HepG2 (cell line): ENCODE measurements at regions not wholly inside any gene's neighbourhood (a gene's known extent, or its start where the extent isn't known, plus 50 kb on each side); places are given as distances from the start of the nearest gene placed in this dataset.

Source experiments
- ATAC-seq: fragments of 200-7000 bp; cut with Tn5 transposase; 3 replicates; pipeline ENCODE4 v1.9.1; 2020; ENCODE audit warnings: mild to moderate bottlenecking, moderate library complexity
- BruUV-seq: library from RNA; stranded (reverse); fragments of 400-500 nt; replicated peaks from 2 replicates; lab custom pipeline; 2021; lab: Mats Ljungman, UMichigan
- CTCF ChIA-PET: fragments of 300-600 bp; formaldehyde crosslinking; extraction: SDS; loops from one replicate; lab custom pipeline; 2021; ENCODE audit warnings: low total read pairs, inconsistent platforms, low intra/inter-chr PET ratio; lab: Yijun Ruan, JAX
- POLR2A ChIA-PET: fragments of 350-600 bp; sonication (Branson Sonifier 250); formaldehyde crosslinking; loops from one replicate; lab custom pipeline; 2020; ENCODE audit warnings: antibody characterized with exemption, inconsistent platforms; lab: Yijun Ruan, JAX
- DNase-seq: peaks from one replicate; pipeline ENCODE4 v3.0.0-alpha.2; 2015; ENCODE audit warnings: low spot score
- FAIRE-seq: peaks from 3 replicates; lab custom pipeline; 2011; peaks lifted over from hg19 to GRCh38; lab: Jason Lieb, UNC
- H2AFZ ChIP-seq: one replicate; pipeline ENCODE4 v1.6.1; 2011; ENCODE audit warnings: low read length, inconsistent platforms
- H3K27ac ChIP-seq: fragments of 300-600 bp; 3 replicates; pipeline ENCODE4 v1.8.0; 2011; ENCODE audit warnings: mixed run types, mild to moderate bottlenecking, mixed read lengths, low read length, inconsistent platforms; ENCODE audit not compliant: insufficient read depth; ENCODE audit errors: extremely low read length
- H3K27me3 ChIP-seq, 2 experiments: fragments of 200-600 bp in 1 of 2; 2 replicates in 1 of 2; 3 replicates in 1 of 2; pipeline versions ENCODE4 v1.6.0 to v1.8.0; 2011; ENCODE audit warnings: low read length in 2 of 2, mild to moderate bottlenecking in 2 of 2, moderate library complexity in 2 of 2, inconsistent platforms in 1 of 2; ENCODE audit not compliant: insufficient read depth in 2 of 2, control insufficient read depth in 1 of 2
- H3K36me3 ChIP-seq, 2 experiments: fragments of 200-600 bp in 1 of 2; replicated peaks in 1 of 2; 2 replicates in 1 of 2; 3 replicates in 1 of 2; pipeline versions ENCODE4 v1.5.1 to v1.8.0; 2011; ENCODE audit warnings: low read length in 2 of 2, inconsistent platforms in 1 of 2; ENCODE audit not compliant: insufficient read depth in 2 of 2, control insufficient read depth in 1 of 2
- H3K4me1 ChIP-seq: 2 replicates; pipeline ENCODE4 v1.5.1; 2012; ENCODE audit warnings: low read length, inconsistent platforms; ENCODE audit not compliant: insufficient read depth
- H3K4me2 ChIP-seq: 2 replicates; pipeline ENCODE4 v1.6.0; 2011; ENCODE audit warnings: low read depth, low read length, inconsistent platforms
- H3K4me3 ChIP-seq, 3 experiments: fragments of 200-600 bp in 1 of 3; sonication (generic), shearing (Covaris generic) in 1 of 3; replicated peaks in 1 of 3; 2 replicates each; pipeline ENCODE4 v1.5.1; 2011 to 2016; ENCODE audit warnings: low read length in 3 of 3, inconsistent platforms in 2 of 3, low read depth in 2 of 3, mild to moderate bottlenecking in 2 of 3, control low read depth in 1 of 3, mixed read lengths in 1 of 3; ENCODE audit not compliant: insufficient read depth in 1 of 3
- H3K79me2 ChIP-seq: one replicate; pipeline ENCODE4 v1.6.1; 2011; ENCODE audit warnings: low read length, inconsistent platforms; ENCODE audit not compliant: insufficient read depth
- H3K9ac ChIP-seq: 2 replicates; pipeline ENCODE4 v1.6.0; 2011; ENCODE audit warnings: mild to moderate bottlenecking, low read depth, low read length, inconsistent platforms; ENCODE audit not compliant: insufficient read depth
- H3K9me3 ChIP-seq: 2 replicates; pipeline ENCODE4 v1.5.1; 2012; ENCODE audit warnings: mild to moderate bottlenecking, low read length
- H4K20me1 ChIP-seq: 2 replicates; pipeline ENCODE4 v1.6.0; 2011; ENCODE audit warnings: inconsistent platforms, mild to moderate bottlenecking, low read length, moderate library complexity; ENCODE audit not compliant: insufficient read depth
- DPF2 ChIP-seq: sonication (generic); formaldehyde crosslinking; IDR thresholded peaks from 2 replicates; pipeline ENCODE4 v1.4.0; 2020; ENCODE audit warnings: mild to moderate bottlenecking, low read depth, missing genetic modification reagents, borderline replicate concordance
- GATAD2A ChIP-seq: IDR thresholded peaks from 2 replicates; pipeline ENCODE4 v1.6.1; 2016
- HNRNPLL ChIP-seq: fragments of 200-400 bp; formaldehyde crosslinking; IDR thresholded peaks from 2 replicates; pipeline ENCODE4 v1.6.1; 2017; ENCODE audit warnings: mild to moderate bottlenecking, low read depth, low read length; ENCODE audit not compliant: poor library complexity, severe bottlenecking
- MLX ChIP-seq: IDR thresholded peaks from 2 replicates; pipeline ENCODE4 v1.6.1; 2016
- NR2F6 ChIP-seq, 2 experiments: IDR thresholded peaks; 2 replicates each; pipeline ENCODE4 v1.6.1; 2016; ENCODE audit warnings: antibody characterized with exemption in 1 of 2, mild to moderate bottlenecking in 1 of 2
- REL ChIP-seq: sonication (generic); formaldehyde crosslinking; conservative IDR thresholded peaks from 2 replicates; pipeline ENCODE4 v1.8.0; 2022; ENCODE audit warnings: mild to moderate bottlenecking, missing genetic modification reagents, moderate library complexity
- SMC3 ChIP-seq: IDR thresholded peaks from 2 replicates; pipeline ENCODE4 v1.6.1; 2011; ENCODE audit warnings: low read length, improper control_type of control experiment
- TBP ChIP-seq: sonication (generic); formaldehyde crosslinking; IDR thresholded peaks from 2 replicates; pipeline ENCODE4 v1.5.0; 2020; ENCODE audit warnings: missing genetic modification reagents
- TEAD3 ChIP-seq: optimal IDR thresholded peaks from 2 replicates; pipeline ENCODE3; 2016; ENCODE audit warnings: borderline replicate concordance
- ZBTB25 ChIP-seq: IDR thresholded peaks from 2 replicates; pipeline ENCODE4 v1.6.1; 2018; ENCODE audit warnings: missing genetic modification reagents
- ZHX1 ChIP-seq: sonication (generic); formaldehyde crosslinking; IDR thresholded peaks from 2 replicates; pipeline ENCODE4 v1.8.1; 2022; ENCODE audit warnings: low read depth, mild to moderate bottlenecking, missing genetic modification reagents
- ZKSCAN1 ChIP-seq: fragments of 150-350 bp; IDR thresholded peaks from 2 replicates; pipeline ENCODE4 v1.6.1; 2014; ENCODE audit warnings: low read length
- ZNF431 ChIP-seq: sonication (generic); formaldehyde crosslinking; IDR thresholded peaks from 2 replicates; pipeline ENCODE4 v1.9.0; 2022; ENCODE audit warnings: missing genetic modification reagents, low read depth, mild to moderate bottlenecking, borderline replicate concordance
- ZSCAN29 ChIP-seq: sonication (generic); formaldehyde crosslinking; conservative IDR thresholded peaks from 2 replicates; pipeline ENCODE4 v1.4.0; 2020; ENCODE audit warnings: mild to moderate bottlenecking, missing genetic modification reagents
- WGBS: methylation state at CpG from one replicate; pipeline ENCODE4 v1.1.6; 2017; ENCODE audit warnings: low lambda C conversion rate; 5-methylcytosine and 5-hydroxymethylcytosine counted together
- in situ Hi-C: cut with HindIII; loops from 2 replicates; pipeline ENCODE4 v1.10.0; 2017; ENCODE audit warnings: low pct_unique_long_range_greater_than_20kb; ENCODE audit not compliant: extremely low pct_ligation_motif_present
- intact Hi-C: fragments of 100-400 bp; cut with micrococcal nuclease; formaldehyde crosslinking; loops from one replicate; pipeline ENCODE4 v1.10.0; 2022; ENCODE audit not compliant: unreplicated experiment

GRCh38 chr16:55116165-55116920, 185.7 kb downstream of the IRX5 start (continued):
- TF ChIP-seq ZHX1 (CRISPR knock-in tag), result no peak
- TF ChIP-seq, all 625 proteins: peak for 0

GRCh38 chr16:55118701-55119260, 188.1 kb downstream of the IRX5 start:
- WGBS, result 48% methylated on average over 10 of the region's 10 CpGs
- H3K79me2 ChIP-seq, result no peaks in the 10 kb centered on the region
- no peaks in the 10 kb centered on the region for H3K4me1 ChIP-seq
- H3K9ac ChIP-seq, result no peak overlapping the region
- ChIA-PET POLR2A (no interaction called here), CTCF (no interaction called here)
- BruUV-seq, result no TSS peak
- intact Hi-C loops, result no loop called here
- DNase-seq (no peak), FAIRE-seq (no peak)
- no peak overlapping the region for H3K4me2 ChIP-seq
- no peak overlapping the region for H2AFZ ChIP-seq
- in situ Hi-C loops, result no loop called here
- no peak overlapping the region for H3K27ac ChIP-seq
- H4K20me1 ChIP-seq, result no peaks in the 10 kb centered on the region
- H3K36me3 ChIP-seq, result no peaks in the 10 kb centered on the region
- TF ChIP-seq TEAD3 (CRISPR knock-in tag) (no peak), ZBTB25 (no peak), ZSCAN29 (CRISPR knock-in tag) (no peak), NR2F6 (IDR thresholded peaks at IDR 0.05) (no peak), NR2F6 (CRISPR knock-in tag; IDR thresholded peaks at IDR 0.05) (no peak), TBP (CRISPR knock-in tag) (no peak), ZNF431 (CRISPR knock-in tag) (no peak), ZKSCAN1 (no peak), HNRNPLL (no peak), SMC3 (no peak), REL (CRISPR knock-in tag) (no peak), MLX (CRISPR knock-in tag) (no peak), DPF2 (CRISPR knock-in tag) (no peak), GATAD2A (CRISPR knock-in tag) (no peak)
- TF ChIP-seq, all 625 proteins: peak for 0
- no peaks in the 10 kb centered on the region for H3K9me3 ChIP-seq
- H3K4me3 ChIP-seq, result no peak overlapping the region
- no peak for ATAC-seq
- H3K27me3 ChIP-seq, result peaks cover 0 to 2% of the 10 kb centered on the region in 2 experiments; a peak in 1 of 5 replicates
